GM12875 (cell line): ENCODE measurements at regions not wholly inside any gene's neighbourhood (a gene's known extent, or its start where the extent isn't known, plus 50 kb on each side); places are given as distances from the start of the nearest gene placed in this dataset.

Experiments
- H3K4me3 ChIP-seq: one replicate; pipeline ENCODE4 v1.5.1; 2011; ENCODE audit warnings: low read depth, low read length, control low read depth
- CTCF ChIP-seq: IDR thresholded peaks from 2 replicates; pipeline ENCODE4 v1.5.1; 2011; ENCODE audit warnings: low read depth, mild to moderate bottlenecking, control low read depth, inconsistent platforms, low read length, moderate library complexity, borderline replicate concordance; ENCODE audit not compliant: insufficient read depth

DNA sequence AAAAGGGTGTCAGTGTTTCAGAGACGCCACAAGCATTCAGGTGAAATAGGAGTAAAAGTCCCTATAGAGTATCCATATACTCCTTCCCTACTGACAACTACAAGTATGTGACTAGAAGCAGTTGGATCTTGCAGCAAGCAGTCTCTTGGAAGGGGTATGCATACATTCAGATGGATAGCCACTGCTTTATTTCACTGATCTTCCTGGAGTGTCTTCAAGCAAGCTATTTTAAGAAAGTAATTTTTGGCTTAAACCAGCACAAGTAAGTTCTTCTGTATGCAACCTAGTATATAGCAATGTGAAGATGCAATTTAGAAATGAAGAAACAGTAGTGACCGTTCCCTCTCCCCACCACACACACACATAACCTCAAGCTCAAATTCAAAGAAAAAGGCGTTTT lies 446.8 kb upstream of the CDH18 start:
- no peak overlapping the region for H3K4me3 ChIP-seq
- TF ChIP-seq CTCF: no peak

DNA sequence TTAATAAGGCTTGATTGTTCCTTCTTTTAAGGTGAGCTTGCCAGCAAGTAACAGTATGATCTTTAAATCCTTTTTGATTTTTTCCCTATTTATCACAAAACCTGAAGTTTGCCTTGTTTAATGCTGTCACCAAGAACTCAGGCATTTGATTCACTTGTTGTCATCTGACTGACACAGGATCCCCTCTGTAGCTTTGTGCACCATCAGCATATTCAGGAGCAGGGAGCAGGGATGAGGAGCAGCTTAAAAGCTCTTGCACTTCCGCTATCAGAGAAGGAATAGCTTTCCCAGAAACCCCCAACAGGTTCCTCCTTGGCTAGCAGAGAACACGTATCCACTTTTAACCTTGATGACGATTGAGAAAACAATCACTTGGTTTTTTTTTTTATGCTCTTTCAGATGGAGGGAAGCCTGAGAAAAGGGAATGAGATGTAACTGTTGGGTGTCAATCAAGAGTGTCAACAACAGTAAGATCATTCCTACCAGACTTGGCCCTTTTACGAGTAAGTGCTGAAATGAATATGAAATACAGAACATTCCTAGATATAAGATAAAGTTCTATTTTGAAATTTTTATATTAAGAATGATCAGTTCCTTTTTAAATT lies 433.1 kb upstream of the CDH18 start:
- H3K4me3 ChIP-seq: no peak overlapping the region
- no peak for TF ChIP-seq CTCF
